ENCODE measurements at regions not wholly inside any gene's neighbourhood (a gene's known extent, or its start where the extent isn't known, plus 50 kb on each side); places are given as distances from the start of the nearest gene placed in this dataset.

GRCh38 chr12:105968025-105968424 is 170.7 kb downstream of the NUAK1 start:
- no peak for TF ChIP-seq CTCF (IDR thresholded peaks at IDR 0.05; ENCODE audit: insufficient read depth, low read depth, low read length)
- Histone ChIP-seq H3K36me3 (ENCODE audit: control insufficient read depth, insufficient read depth, low read length) (no peaks in the 10 kb centered on the region), H3K4me3 (ENCODE audit: low read depth, low read length) (no peak overlapping the region), H3K27me3 (ENCODE audit: control insufficient read depth, insufficient read depth, low read length) (no peaks in the 10 kb centered on the region)
- ChIA-PET POLR2A (interaction anchor here (0.6 kb wide), 2 partner anchors 63 to 1271 kb away, joined by 3 to 4 read pairs; no protein-coding TSS in a partner anchor), CTCF (interaction anchor here (0.7 kb wide), 1 partner anchor 192 kb away, joined by 3 read pairs; no protein-coding TSS in a partner anchor)
- no peak for DNase-seq (ENCODE audit: low read depth)

DNA sequence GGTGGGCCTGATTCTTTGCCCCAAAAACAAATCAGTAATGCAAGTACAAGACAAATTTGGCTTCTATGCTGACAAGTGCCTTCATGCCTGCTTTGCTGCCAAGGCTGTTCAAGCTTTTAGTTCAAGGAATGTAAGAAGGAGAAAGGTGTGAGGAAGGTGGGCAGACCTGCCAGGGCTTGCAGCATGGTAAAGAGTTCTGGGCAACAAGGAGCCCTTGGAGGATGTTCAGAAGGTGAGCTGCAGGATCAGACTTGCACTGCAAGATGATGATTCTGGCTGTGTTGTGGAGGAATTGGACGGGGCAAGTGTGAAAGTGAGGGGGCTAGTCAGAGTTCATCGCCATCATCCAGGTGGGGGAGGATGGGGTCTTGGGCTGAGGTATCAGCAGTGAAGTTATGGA is 167.9 kb downstream of the NUAK1 start:
- no peaks in the 10 kb centered on the region for H3K36me3 ChIP-seq (ENCODE audit: control insufficient read depth, insufficient read depth, low read length)
- no peak overlapping the region for H3K4me3 ChIP-seq (ENCODE audit: low read depth, low read length)
- TF ChIP-seq CTCF (IDR thresholded peaks at IDR 0.05; ENCODE audit: insufficient read depth, low read depth, low read length), result no peak
- ChIA-PET POLR2A (no interaction called here), CTCF (interaction anchor here (1.0 kb wide), 1 partner anchor 84 kb away, joined by 3 read pairs; no protein-coding TSS in a partner anchor)
- H3K27me3 ChIP-seq (ENCODE audit: control insufficient read depth, insufficient read depth, low read length), result no peaks in the 10 kb centered on the region
- no peak for DNase-seq (ENCODE audit: low read depth)

DNA sequence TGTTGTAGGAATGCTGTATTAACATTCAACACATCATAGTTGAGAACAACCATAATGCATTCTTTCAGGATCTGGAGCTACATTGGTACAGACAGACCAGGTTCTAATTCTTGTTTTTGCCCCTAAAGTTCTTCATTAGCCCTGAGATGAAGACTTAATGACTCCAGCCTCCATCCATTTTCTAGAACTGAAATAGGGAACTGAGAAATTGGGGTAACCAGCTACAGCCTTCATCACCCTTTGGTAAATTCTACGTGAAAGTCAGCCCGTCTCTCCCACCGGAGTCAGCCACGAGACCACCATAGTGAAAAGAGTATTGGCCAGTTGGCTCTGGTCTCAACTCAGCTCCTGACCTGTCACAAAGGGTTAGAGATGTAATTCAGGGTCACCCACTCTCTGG is 164.0 kb downstream of the NUAK1 start:
- no peak for TF ChIP-seq CTCF (IDR thresholded peaks at IDR 0.05; ENCODE audit: insufficient read depth, low read depth, low read length)
- Histone ChIP-seq H3K36me3 (ENCODE audit: control insufficient read depth, insufficient read depth, low read length) (no peaks in the 10 kb centered on the region), H3K4me3 (ENCODE audit: low read depth, low read length) (no peak overlapping the region), H3K27me3 (ENCODE audit: control insufficient read depth, insufficient read depth, low read length) (no peaks in the 10 kb centered on the region)
- CTCF ChIA-PET, result no interaction called here
- POLR2A ChIA-PET, result no interaction called here
- DNase-seq (ENCODE audit: low read depth), result no peak

GRCh38 chr12:105975351-105975750 is 163.4 kb downstream of the NUAK1 start:
- Histone ChIP-seq H3K27me3 (ENCODE audit: control insufficient read depth, insufficient read depth, low read length) (no peaks in the 10 kb centered on the region), H3K36me3 (ENCODE audit: control insufficient read depth, insufficient read depth, low read length) (no peaks in the 10 kb centered on the region), H3K4me3 (ENCODE audit: low read depth, low read length) (no peak overlapping the region)
- POLR2A ChIA-PET, result no interaction called here
- no peak for DNase-seq (ENCODE audit: low read depth)
- CTCF ChIA-PET, result no interaction called here
- no peak for TF ChIP-seq CTCF (IDR thresholded peaks at IDR 0.05; ENCODE audit: insufficient read depth, low read depth, low read length)

GRCh38 chr12:105977236-105977635 is 161.5 kb downstream of the NUAK1 start:
- no peak for DNase-seq (ENCODE audit: low read depth)
- POLR2A ChIA-PET, result interaction anchor here (0.5 to 0.7 kb wide), 2 partner anchors 159 to 276 kb away, joined by 3 to 5 read pairs; no protein-coding TSS in a partner anchor
- no peak for TF ChIP-seq CTCF (IDR thresholded peaks at IDR 0.05; ENCODE audit: insufficient read depth, low read depth, low read length)
- CTCF ChIA-PET, result interaction anchor here (1.3 to 3.1 kb wide), 2 partner anchors 15 to 159 kb away, joined by 4 to 13 read pairs; no protein-coding TSS in a partner anchor
- H3K4me3 ChIP-seq (ENCODE audit: low read depth, low read length), result no peak overlapping the region
- no peaks in the 10 kb centered on the region for H3K36me3 ChIP-seq (ENCODE audit: control insufficient read depth, insufficient read depth, low read length)
- H3K27me3 ChIP-seq (ENCODE audit: control insufficient read depth, insufficient read depth, low read length), result no peaks in the 10 kb centered on the region
